Activated CD8-positive, alpha-beta memory T cell treated with anti-CD3 and anti-CD28 coated beads, Interleukin-2, amount 50 U/mL, for 48 hours (primary cell): ENCODE measurements at regions not wholly inside any gene's neighbourhood (a gene's known extent, or its start where the extent isn't known, plus 50 kb on each side); places are given as distances from the start of the nearest gene placed in this dataset.

Experiments used
- DNase-seq: peaks from one replicate; pipeline ENCODE4 v3.0.0-alpha.2; 2020

GRCh38 chr10:71127773-71128172 lies 84.6 kb upstream of the UNC5B start:
- no peak for DNase-seq

- DNase-seq: no peak
Measured at GRCh38 chr10:71128311-71128980, 83.9 kb upstream of the UNC5B start.

GRCh38 chr10:71131096-71131495 lies 81.3 kb upstream of the UNC5B start:
- no peak for DNase-seq

- no peak for DNase-seq
Measured at GRCh38 chr10:71131508-71132088, 80.8 kb upstream of the UNC5B start.

GRCh38 chr10:71132321-71132810 lies 80.0 kb upstream of the UNC5B start:
- no peak for DNase-seq

DNA sequence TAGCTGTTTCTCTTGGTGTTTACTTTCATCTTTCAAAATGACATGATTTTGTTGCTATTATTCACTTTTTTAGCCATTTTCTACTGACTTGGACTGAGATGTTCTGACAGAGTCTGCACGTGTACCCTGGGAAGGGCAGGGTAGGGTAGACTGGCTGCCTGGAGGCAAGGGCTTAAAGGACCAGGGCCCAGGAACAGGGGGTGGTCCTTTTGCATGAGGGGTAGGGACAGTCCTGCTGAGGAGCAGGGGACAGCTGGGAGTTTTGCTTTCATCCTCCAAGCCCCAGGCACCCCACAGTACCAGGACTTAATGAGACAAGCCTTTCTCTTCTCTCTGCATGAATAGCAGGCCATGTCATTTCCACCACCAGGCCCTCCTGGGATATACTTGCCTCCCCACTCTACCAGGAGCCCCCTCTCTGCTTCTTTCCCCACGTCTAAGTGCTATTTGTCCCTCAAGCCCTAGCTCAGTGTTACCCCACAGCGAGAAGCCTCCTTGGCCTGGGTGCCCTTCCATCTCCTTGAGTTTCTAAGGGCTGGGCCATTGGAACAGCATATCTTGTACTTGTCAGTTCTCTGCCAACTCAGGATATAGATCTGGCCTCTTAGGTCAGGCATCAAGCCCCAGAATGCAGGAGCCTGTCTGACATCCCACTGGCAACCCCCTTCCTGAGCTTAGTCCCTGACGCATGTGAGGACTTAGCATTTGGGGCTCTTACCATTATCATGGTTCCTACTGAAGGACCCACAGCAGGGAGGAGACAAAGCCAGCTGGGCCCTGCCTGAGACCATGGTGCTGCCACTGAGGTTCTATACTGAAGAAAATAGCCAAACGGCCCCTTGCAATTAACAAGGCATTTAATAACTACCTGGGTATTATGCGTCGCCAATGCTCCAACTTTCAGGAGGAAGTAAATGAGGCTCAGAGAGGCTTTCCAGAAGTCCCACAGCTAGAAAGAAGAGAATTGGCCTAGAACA lies 78.4 kb upstream of the UNC5B start:
- no peak for DNase-seq

DNA sequence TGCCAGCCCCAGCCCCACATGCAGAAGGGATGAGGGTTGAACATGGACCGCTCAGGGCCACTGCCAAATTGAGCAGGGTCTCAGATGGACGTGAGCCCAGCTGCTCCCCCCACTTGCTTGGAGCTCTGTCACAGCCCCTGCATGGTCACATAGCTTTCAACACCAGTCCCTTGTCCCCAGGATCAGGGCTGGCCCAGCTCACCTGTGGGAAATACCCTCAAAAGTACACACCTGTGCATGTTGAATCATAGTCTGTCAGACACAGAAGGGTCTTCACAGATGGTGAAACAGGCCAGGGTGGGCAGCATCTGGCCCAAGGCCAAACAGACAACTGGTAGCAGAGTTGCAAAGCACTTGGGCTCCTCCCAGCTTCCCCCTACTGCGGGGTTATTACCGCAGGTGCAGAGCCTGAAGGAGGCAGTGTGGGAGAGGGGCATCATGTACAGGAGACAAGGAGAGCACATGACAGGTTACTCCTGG lies 77.6 kb upstream of the UNC5B start:
- no peak for DNase-seq

- no peak for DNase-seq
Measured at GRCh38 chr10:71135236-71135635, 77.1 kb upstream of the UNC5B start.

DNA sequence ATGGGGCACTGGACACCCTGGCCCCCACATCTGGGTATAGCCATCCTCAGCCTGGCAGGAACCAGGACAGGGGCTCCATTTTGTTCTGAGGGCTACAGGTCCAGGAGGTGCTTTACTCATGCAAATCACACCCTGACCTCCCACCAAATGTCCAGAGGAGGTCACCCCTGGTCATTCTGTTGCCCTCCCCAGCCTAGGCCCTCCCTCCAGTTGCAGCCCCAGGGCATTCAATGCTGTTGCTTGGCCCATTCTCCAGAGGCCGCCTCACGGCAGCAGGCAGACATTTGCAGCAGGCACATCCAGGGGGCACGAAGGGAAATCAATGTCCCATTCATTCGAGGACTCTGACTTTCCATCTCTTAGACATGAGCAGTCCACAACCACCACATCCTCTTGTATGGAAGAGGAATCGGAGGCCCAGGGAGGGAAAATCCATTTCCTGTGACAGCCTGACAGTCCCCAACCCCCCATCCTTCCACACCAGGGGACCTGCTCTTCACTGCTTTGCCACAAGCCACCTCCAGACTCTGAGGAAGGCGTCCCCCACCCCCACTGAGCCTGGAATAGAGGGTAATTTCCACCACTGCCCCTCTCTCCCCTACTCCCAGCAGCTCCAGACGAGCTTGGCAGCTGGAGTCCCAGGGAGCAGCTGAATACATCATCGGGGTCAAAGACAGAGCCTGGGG lies 76.2 kb upstream of the UNC5B start:
- no peak for DNase-seq

DNA sequence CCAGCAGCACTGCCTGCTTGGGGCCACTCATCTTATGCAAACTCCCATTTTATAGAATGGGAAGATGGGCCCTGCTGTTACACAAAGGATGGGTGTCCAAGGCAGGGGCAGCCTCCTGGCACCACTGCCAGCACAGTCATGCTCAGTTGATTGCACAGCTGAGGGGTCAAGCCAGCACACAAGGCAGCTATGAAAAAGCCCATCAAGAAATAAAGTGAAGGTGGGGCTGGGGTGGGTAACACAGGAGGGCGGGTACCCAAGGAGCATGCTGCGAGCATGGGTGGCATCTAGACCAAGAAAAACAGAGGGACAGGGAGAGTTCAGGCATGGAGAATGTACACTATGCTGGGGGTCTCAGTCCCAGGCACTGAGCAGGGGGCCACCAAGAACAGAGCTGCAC lies 74.7 kb upstream of the UNC5B start:
- no peak for DNase-seq

- DNase-seq: no peak
Measured at GRCh38 chr10:71138166-71138830, 74.1 kb upstream of the UNC5B start.

GRCh38 chr10:71141528-71141927 lies 70.8 kb upstream of the UNC5B start:
- no peak for DNase-seq

- DNase-seq: no peak
Measured at GRCh38 chr10:71143170-71143569, 69.2 kb upstream of the UNC5B start.

- no peak for DNase-seq
Measured at GRCh38 chr10:71143610-71144009, 68.8 kb upstream of the UNC5B start.

GRCh38 chr10:71144824-71145223 lies 67.5 kb upstream of the UNC5B start:
- no peak for DNase-seq

DNA sequence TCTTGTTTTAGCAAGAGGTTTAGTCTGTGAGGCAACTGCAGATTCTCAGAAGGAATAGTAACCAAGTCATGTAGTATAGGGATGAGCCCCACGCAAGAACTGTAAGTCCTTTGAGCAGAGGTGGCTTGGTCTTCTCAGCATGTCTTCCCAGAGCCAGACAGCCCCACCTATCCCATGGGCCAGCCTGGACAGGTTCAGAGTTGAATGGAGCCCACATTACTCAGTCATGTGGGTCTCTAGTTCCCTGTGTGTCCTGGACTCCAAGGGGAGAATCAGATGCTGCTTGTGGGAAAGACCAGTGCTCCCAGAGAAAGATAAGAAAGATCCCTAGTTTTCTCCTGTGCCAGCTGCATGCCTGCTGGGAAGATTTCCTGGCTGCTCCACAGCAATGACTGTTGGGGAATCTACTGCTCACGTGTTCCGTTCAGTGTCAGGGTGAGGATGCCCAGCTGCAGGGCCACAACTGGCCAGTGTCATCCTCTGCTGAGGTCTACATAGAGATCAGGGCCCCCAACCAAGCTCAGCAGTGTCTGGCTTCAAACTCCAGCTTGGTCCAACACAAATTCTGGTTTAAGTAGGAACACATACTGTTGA lies 66.9 kb upstream of the UNC5B start:
- no peak for DNase-seq

GRCh38 chr10:71150796-71151195 lies 61.6 kb upstream of the UNC5B start:
- DNase-seq: no peak

- DNase-seq: no peak
Measured at GRCh38 chr10:71152043-71152442, 60.3 kb upstream of the UNC5B start.

DNA sequence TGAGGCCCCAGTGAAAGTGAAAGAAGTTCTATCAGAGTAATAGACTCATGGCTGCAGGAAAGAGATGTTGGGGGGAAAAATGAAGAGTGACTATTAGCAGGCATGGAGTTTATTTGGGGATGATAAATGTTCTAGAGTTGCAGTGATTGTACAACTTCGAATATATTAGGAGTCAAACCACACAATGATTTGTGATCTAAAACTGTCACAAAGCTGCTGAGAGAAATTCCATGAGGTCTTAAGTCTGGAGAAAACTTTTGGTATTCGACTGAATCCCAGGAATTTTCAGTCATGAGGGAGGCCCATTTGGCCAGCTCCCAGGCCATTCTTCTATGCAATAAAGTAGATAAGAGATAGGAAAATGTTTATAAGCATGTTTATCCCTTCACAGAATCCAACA lies 55.9 kb upstream of the UNC5B start:
- no peak for DNase-seq

- no peak for DNase-seq
Measured at GRCh38 chr10:71157435-71157834, 54.9 kb upstream of the UNC5B start.

- DNase-seq: no peak
Measured at GRCh38 chr10:71158251-71158650, 54.1 kb upstream of the UNC5B start.

GRCh38 chr10:71158902-71159301 lies 53.5 kb upstream of the UNC5B start:
- DNase-seq: no peak
